ENCODE measurements at regions not wholly inside any gene's neighbourhood (a gene's known extent, or its start where the extent isn't known, plus 50 kb on each side); places are given as distances from the start of the nearest gene placed in this dataset.

GRCh38 chr2:239546541-239546940 lies 145.7 kb upstream of the HDAC4 start:
- no peak for TF ChIP-seq CTCF (IDR thresholded peaks at IDR 0.05)
- no peak for TF ChIP-seq POLR2A (IDR thresholded peaks at IDR 0.05)

Data from tibial nerve (tissue), 3 donors.